H1 (cell line): ENCODE measurements at regions not wholly inside any gene's neighbourhood (a gene's known extent, or its start where the extent isn't known, plus 50 kb on each side); places are given as distances from the start of the nearest gene placed in this dataset.

ENCODE experiments used
- CTCF ChIA-PET: fragments of 300-600 bp; sonication (Branson Sonifier 250); formaldehyde crosslinking; loops from one replicate; lab custom pipeline; 2021; ENCODE audit not compliant: partially characterized antibody; lab: Charles Lee
- POLR2A ChIA-PET: fragments of 300-600 bp; sonication (Branson Sonifier 250); formaldehyde crosslinking; loops from one replicate; lab custom pipeline; 2021; ENCODE audit warnings: inconsistent platforms; ENCODE audit not compliant: partially characterized antibody; lab: Charles Lee
- DNase-seq, 2 experiments: peaks; one replicate each; pipeline versions ENCODE4 v3.0.0 to v3.0.0-alpha.2; 2010 to 2022; ENCODE audit warnings: low spot score in 2 of 2, low read depth in 1 of 2, mixed read lengths in 1 of 2
- FAIRE-seq: peaks from 2 replicates; lab custom pipeline; 2011; peaks lifted over from hg19 to GRCh38; lab: Jason Lieb, UNC
- H2AFZ ChIP-seq: 2 replicates; pipeline ENCODE4 v1.8.1; 2012; ENCODE audit warnings: low read length, inconsistent platforms
- H2AK5ac ChIP-seq: 2 replicates; pipeline ENCODE4 v1.6.1; 2013; ENCODE audit warnings: low read depth, low read length
- H2BK120ac ChIP-seq: replicated peaks from 2 replicates; pipeline ENCODE3; 2013; ENCODE audit warnings: low read depth, low read length, inconsistent platforms
- H2BK12ac ChIP-seq: 2 replicates; pipeline ENCODE4 v1.6.1; 2013; ENCODE audit warnings: low read depth, low read length
- H2BK15ac ChIP-seq: 2 replicates; pipeline ENCODE4 v1.6.1; 2013; ENCODE audit warnings: low read length
- H2BK20ac ChIP-seq: 2 replicates; pipeline ENCODE4 v1.6.1; 2013; ENCODE audit warnings: low read length
- H2BK5ac ChIP-seq: 2 replicates; pipeline ENCODE4 v1.6.1; 2013; ENCODE audit warnings: low read depth, low read length
- H3K14ac ChIP-seq: 2 replicates; pipeline ENCODE4 v1.6.1; 2013; ENCODE audit warnings: inconsistent platforms; ENCODE audit not compliant: insufficient read length
- H3K18ac ChIP-seq: 2 replicates; pipeline ENCODE4 v1.6.1; 2013; ENCODE audit warnings: low read length; ENCODE audit errors: extremely low read depth
- H3K23ac ChIP-seq: 2 replicates; pipeline ENCODE4 v1.6.1; 2013; ENCODE audit warnings: inconsistent platforms; ENCODE audit not compliant: insufficient read length
- H3K23me2 ChIP-seq: 2 replicates; pipeline ENCODE4 v1.6.1; 2013; ENCODE audit warnings: low read depth, low read length
- H3K27ac ChIP-seq: 2 replicates; pipeline ENCODE4 v1.6.1; 2011; ENCODE audit warnings: low read depth, low read length, inconsistent platforms
- H3K27me3 ChIP-seq, 4 experiments: replicated peaks in 1 of 4; 1 replicate in 1 of 4; 2 replicates in 3 of 4; pipeline versions ENCODE4 v1.6.1 to v1.8.1; 2011 to 2013; ENCODE audit warnings: low read length in 3 of 4, mild to moderate bottlenecking in 3 of 4, inconsistent platforms in 2 of 4, mixed read lengths in 2 of 4, moderate library complexity in 1 of 4; ENCODE audit not compliant: control insufficient read depth in 3 of 4, insufficient read depth in 3 of 4; ENCODE audit errors: extremely low read depth in 1 of 4
- H3K36me3 ChIP-seq, 4 experiments: 2 replicates each; pipeline versions ENCODE4 v1.6.1 to v1.8.1; 2011 to 2013; ENCODE audit warnings: mild to moderate bottlenecking in 4 of 4, low read length in 3 of 4, moderate library complexity in 2 of 4, control low read depth in 1 of 4, inconsistent platforms in 1 of 4; ENCODE audit not compliant: insufficient read depth in 4 of 4, control insufficient read depth in 2 of 4
- H3K4ac ChIP-seq: replicated peaks from 2 replicates; pipeline ENCODE3; 2013; ENCODE audit warnings: low read length, low read depth, mixed read lengths, inconsistent platforms; ENCODE audit not compliant: insufficient read length
- H3K4me1 ChIP-seq, 4 experiments: replicated peaks in 1 of 4; 1 replicate in 1 of 4; 2 replicates in 3 of 4; pipeline versions ENCODE4 v1.6.1 to v1.8.1; 2011 to 2013; ENCODE audit warnings: low read length in 3 of 4, inconsistent platforms in 2 of 4, mixed read lengths in 1 of 4; ENCODE audit not compliant: insufficient read depth in 4 of 4, control insufficient read depth in 3 of 4
- H3K4me2 ChIP-seq, 2 experiments: 2 replicates each; pipeline versions ENCODE4 v1.6.1 to v1.8.1; 2011 to 2013; ENCODE audit warnings: low read depth in 2 of 2, low read length in 2 of 2, control low read depth in 1 of 2, inconsistent platforms in 1 of 2, mild to moderate bottlenecking in 1 of 2; ENCODE audit not compliant: insufficient read depth in 1 of 2
- H3K4me3 ChIP-seq, 4 experiments: fragments of 200-600, 300-600 bp in 1 of 4; sonication (generic), shearing (Covaris generic), sonication (Bioruptor Twin) in 1 of 4; 2 replicates each; pipeline versions ENCODE4 v1.5.1 to v1.8.1; 2011 to 2016; ENCODE audit warnings: low read length in 4 of 4, low read depth in 3 of 4, control low read depth in 2 of 4, inconsistent platforms in 2 of 4, mild to moderate bottlenecking in 2 of 4, mixed read lengths in 1 of 4, moderate library complexity in 1 of 4; ENCODE audit not compliant: insufficient read depth in 2 of 4; ENCODE audit errors: extremely low read depth in 1 of 4
- H3K56ac ChIP-seq: replicated peaks from 2 replicates; pipeline ENCODE3; 2013; ENCODE audit warnings: low read depth, mild to moderate bottlenecking, mixed read lengths, low read length, inconsistent platforms; ENCODE audit not compliant: insufficient read length
- H3K79me1 ChIP-seq: 2 replicates; pipeline ENCODE4 v1.6.1; 2013; ENCODE audit warnings: low read depth, low read length, control low read depth
- H3K79me2 ChIP-seq, 2 experiments: 2 replicates each; pipeline versions ENCODE4 v1.6.1 to v1.8.1; 2012 to 2013; ENCODE audit warnings: low read length in 2 of 2, mild to moderate bottlenecking in 2 of 2, inconsistent platforms in 1 of 2; ENCODE audit not compliant: insufficient read depth in 2 of 2, control insufficient read depth in 1 of 2
- H3K9ac ChIP-seq, 4 experiments: replicated peaks in 1 of 4; 1 replicate in 1 of 4; 2 replicates in 3 of 4; pipeline versions ENCODE4 v1.6.1 to v1.8.1; 2011 to 2013; ENCODE audit warnings: low read depth in 3 of 4, low read length in 3 of 4, control low read depth in 2 of 4, mild to moderate bottlenecking in 2 of 4, moderate library complexity in 2 of 4, inconsistent platforms in 1 of 4; ENCODE audit errors: extremely low read depth in 1 of 4
- H3K9me3 ChIP-seq, 2 experiments: 2 replicates each; pipeline versions ENCODE4 v1.6.1 to v1.8.1; 2012 to 2013; ENCODE audit warnings: mild to moderate bottlenecking in 2 of 2, moderate library complexity in 2 of 2, control low read depth in 1 of 2, inconsistent platforms in 1 of 2, low read depth in 1 of 2, low read length in 1 of 2, mixed read lengths in 1 of 2; ENCODE audit not compliant: insufficient read depth in 2 of 2
- H4K20me1 ChIP-seq, 2 experiments: replicated peaks in 1 of 2; 2 replicates each; pipeline versions ENCODE3 to v1.8.1; 2011 to 2013; ENCODE audit warnings: inconsistent platforms in 2 of 2, low read length in 2 of 2, mild to moderate bottlenecking in 1 of 2; ENCODE audit not compliant: insufficient read depth in 2 of 2, control insufficient read depth in 1 of 2
- H4K5ac ChIP-seq: 2 replicates; pipeline ENCODE4 v1.6.1; 2013; ENCODE audit warnings: low read length, low read depth, mixed read lengths, inconsistent platforms; ENCODE audit not compliant: insufficient read length
- H4K8ac ChIP-seq: 2 replicates; pipeline ENCODE4 v1.8.0; 2013; ENCODE audit warnings: mild to moderate bottlenecking, moderate library complexity, low read length, inconsistent platforms; ENCODE audit not compliant: insufficient read depth; ENCODE audit errors: extremely low read depth
- H4K91ac ChIP-seq: replicated peaks from 2 replicates; pipeline ENCODE3; 2013; ENCODE audit warnings: low read length, mixed read lengths, inconsistent platforms; ENCODE audit not compliant: insufficient read length
- SUZ12 ChIP-seq: fragments of 200-600 bp; sonication (generic); IDR thresholded peaks from 2 replicates; pipeline ENCODE4 v1.6.1; 2012; ENCODE audit warnings: mild to moderate bottlenecking, inconsistent platforms, low read length, moderate library complexity, mixed read lengths
- TAF1 ChIP-seq: IDR thresholded peaks from 2 replicates; pipeline ENCODE4 v1.6.1; 2011; ENCODE audit warnings: mild to moderate bottlenecking, low read depth, low read length
- ZNF274 ChIP-seq: IDR thresholded peaks from 2 replicates; pipeline ENCODE4 v1.7.0; 2012; ENCODE audit warnings: low read length, borderline replicate concordance; ENCODE audit errors: extremely low read depth
- WGBS, 2 experiments: shearing (Covaris generic) in 1 of 2; methylation state at CpG; one replicate each; pipeline versions ENCODE4 v1.1.6 to v1.1.7; 2013 to 2015; ENCODE audit warnings: low lambda C conversion rate in 2 of 2, mixed read lengths in 2 of 2, inconsistent platforms in 1 of 2, low coverage in 1 of 2, missing lambda C conversion rate in 1 of 2; ENCODE audit not compliant: insufficient replicate concordance in 2 of 2, insufficient coverage in 1 of 2, insufficient read length in 1 of 2; ENCODE audit errors: extremely low coverage in 1 of 2, missing lambda C conversion rate in 1 of 2; 5-methylcytosine and 5-hydroxymethylcytosine counted together

- Histone ChIP-seq H4K5ac (no peak overlapping the region), H3K4me1 (peaks cover 0 to 10% (median 2%) of the 10 kb centered on the region in 4 experiments; a peak in 2 of 7 replicates), H2BK15ac (no peak overlapping the region), H3K9ac (no peak overlapping the region), H2BK120ac (no peak overlapping the region), H3K4me2 (no peak overlapping the region), H3K23me2 (peaks cover 3% of the 10 kb centered on the region; the same call in 1 of the 2 replicates), H2BK12ac (no peak overlapping the region), H4K91ac (no peak overlapping the region), H3K79me1 (no peaks in the 10 kb centered on the region), H3K36me3 (no peaks in the 10 kb centered on the region), H3K23ac (no peak overlapping the region), H2AK5ac (no peak overlapping the region), H4K8ac (no peak overlapping the region), H3K9me3 (no peaks in the 10 kb centered on the region), H3K18ac (no peak overlapping the region), H2AFZ (0 out of 2 replicates have a peak overlapping the region, but pooled peaks have one; percentile 80), H4K20me1 (no peaks in the 10 kb centered on the region), H2BK5ac (no peak overlapping the region), H3K14ac (no peak overlapping the region), H3K27ac (no peak overlapping the region), H3K4me3 (no peak overlapping the region), H3K27me3 (no peaks in the 10 kb centered on the region), H3K79me2 (no peaks in the 10 kb centered on the region), H3K56ac (no peak overlapping the region), H3K4ac (no peak overlapping the region), H2BK20ac (no peak overlapping the region; the same call in 1 of the 2 replicates)
- 85% methylated on average over 7 of the region's 7 CpGs; no CpG with 5 or more reads in 1 of the 2 experiments for WGBS, 2 experiments
- ChIA-PET CTCF (interaction anchor here (0.8 kb wide), 1 partner anchor 70 kb away, joined by 4 read pairs; no protein-coding TSS in a partner anchor), POLR2A (no interaction called here)
- DNase-seq (no peak), FAIRE-seq (no peak)
- no peak for TF ChIP-seq ZNF274
- TF ChIP-seq SUZ12, result no peak
- TF ChIP-seq TAF1, result no peak
These were observed 470.8 kb upstream of the ADARB2 start for GRCh38 chr10:2208106-2208505.
